ENCODE measurements at regions not wholly inside any gene's neighbourhood (a gene's known extent, or its start where the extent isn't known, plus 50 kb on each side); places are given as distances from the start of the nearest gene placed in this dataset.

DNA sequence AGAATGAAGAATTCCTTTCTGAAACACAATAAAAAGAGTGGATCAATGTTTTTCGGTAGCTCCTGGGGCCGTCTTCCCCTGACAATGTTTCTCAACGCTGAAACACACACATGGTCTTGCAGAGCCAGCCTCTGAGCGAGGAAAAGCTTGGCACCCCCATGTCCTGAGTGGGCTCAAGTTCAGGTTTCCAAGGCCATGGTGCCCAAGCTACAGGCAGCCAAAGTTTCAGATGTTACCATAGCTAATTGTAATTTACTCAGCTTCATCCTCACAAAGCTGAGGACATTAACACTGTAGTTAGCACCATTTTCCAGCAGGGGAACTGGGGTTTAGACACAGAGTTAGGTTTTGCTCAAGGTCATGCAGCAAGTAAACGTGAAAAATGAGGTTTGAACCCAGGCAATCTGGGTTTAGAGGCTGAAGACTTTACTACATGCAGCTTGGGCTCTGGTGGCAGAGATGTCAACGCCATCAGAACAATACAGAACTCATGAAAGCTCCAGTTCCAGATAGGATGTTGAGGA, 199.1 kb downstream of the TJP1 start:
- H3K4me1 ChIP-seq (ENCODE audit: insufficient read depth, low read length) = no peaks in the 10 kb centered on the region
- no peak overlapping the region for H4K8ac ChIP-seq (replicated peaks; ENCODE audit: insufficient read length, low read depth, low read length)
- no peak overlapping the region for H3K56ac ChIP-seq (ENCODE audit: insufficient read length, low read depth, low read length)
- H3K9ac ChIP-seq (ENCODE audit: extremely low read depth, insufficient read length, low read length) = no peak overlapping the region
- H4K20me1 ChIP-seq (ENCODE audit: control insufficient read depth, insufficient read depth, insufficient read length) = no peaks in the 10 kb centered on the region
- no peak overlapping the region for H3K4me2 ChIP-seq (ENCODE audit: insufficient read depth, insufficient read length, low read length)
- no peak overlapping the region for H4K91ac ChIP-seq (ENCODE audit: insufficient read length, low read depth, low read length)
- H3K4ac ChIP-seq (ENCODE audit: low read depth, low read length) = no peak overlapping the region
- no peak overlapping the region for H3K14ac ChIP-seq (ENCODE audit: insufficient read depth, low read length)
- H2BK12ac ChIP-seq (ENCODE audit: insufficient read length, low read depth, low read length) = no peak overlapping the region
- no peak overlapping the region for H2BK5ac ChIP-seq (ENCODE audit: insufficient read length, low read length)
- Mint-ChIP-seq H3K4me3 (no peak overlapping the region), H3K4me1 (no peaks in the 10 kb centered on the region), H3K27ac (no peak overlapping the region), H3K27me3 (ENCODE audit: low read depth) (peaks cover 3% of the 10 kb centered on the region; the same call in 1 of the 2 replicates), H3K9me3 (no peaks in the 10 kb centered on the region), H3K36me3 (ENCODE audit: insufficient read depth in 1 of 3, low read depth in 3 of 3) (peaks cover 0 to 5% (median 2%) of the 10 kb centered on the region in 3 experiments; a peak in 4 of 7 replicates)
- no peak overlapping the region for H3K23ac ChIP-seq (ENCODE audit: insufficient read length, low read depth, low read length)
- no peaks in the 10 kb centered on the region for H3K79me1 ChIP-seq (ENCODE audit: insufficient read depth, low read depth, low read length, poor library complexity, severe bottlenecking)
- no peaks in the 10 kb centered on the region for H3K23me2 ChIP-seq (ENCODE audit: insufficient read length, low read depth, low read length, poor library complexity, severe bottlenecking)
- no peak overlapping the region for H2AK5ac ChIP-seq (ENCODE audit: insufficient read length, low read length)
- H2BK15ac ChIP-seq (ENCODE audit: low read depth, low read length) = no peak overlapping the region
- no peak overlapping the region for H2BK20ac ChIP-seq (ENCODE audit: low read depth, low read length, poor library complexity, severe bottlenecking)
- H2BK120ac ChIP-seq (ENCODE audit: low read depth, low read length, poor library complexity, severe bottlenecking) = no peak overlapping the region
- H3K18ac ChIP-seq (ENCODE audit: insufficient read length, low read depth, low read length) = no peak overlapping the region
- no peak overlapping the region for H3T11ph ChIP-seq (ENCODE audit: low read length)
- no peak overlapping the region for H3K27ac ChIP-seq (ENCODE audit: insufficient read length, low read depth, low read length)
- peak; percentile 36; the same call in 2 of the 3 replicates for TF ChIP-seq CTCF (conservative IDR thresholded peaks at IDR 0.05)
- DNase-seq = no peak
- H3K27me3 ChIP-seq (ENCODE audit: insufficient read depth, low read length) = no peaks in the 10 kb centered on the region
- H3K9me3 ChIP-seq (ENCODE audit: control insufficient read depth, low read depth, low read length) = no peaks in the 10 kb centered on the region
- no CpG with 5 or more reads among the region's 6 CpGs for WGBS (ENCODE audit: extremely low coverage, insufficient read length, low lambda C conversion rate)
- H2AFZ ChIP-seq (ENCODE audit: low read length) = no peak overlapping the region
- no peak overlapping the region for H4K5ac ChIP-seq (ENCODE audit: insufficient read length, low read depth, low read length)
- H3K79me2 ChIP-seq (ENCODE audit: insufficient read depth, low read length) = no peaks in the 10 kb centered on the region

Data from H9 (cell line).